Mesendoderm (in vitro differentiated cells): ENCODE measurements at regions not wholly inside any gene's neighbourhood (a gene's known extent, or its start where the extent isn't known, plus 50 kb on each side); places are given as distances from the start of the nearest gene placed in this dataset.

Experiments used
- DNase-seq: peaks from one replicate; pipeline ENCODE4 v3.0.0; 2013
- H2AK5ac ChIP-seq: 2 replicates; pipeline ENCODE4 v1.6.1; 2013; ENCODE audit warnings: low read length, inconsistent platforms
- H2BK120ac ChIP-seq: 2 replicates; pipeline ENCODE4 v1.6.1; 2013; ENCODE audit warnings: low read depth, mild to moderate bottlenecking, low read length, moderate library complexity, mixed read lengths
- H2BK15ac ChIP-seq: replicated peaks from 2 replicates; pipeline ENCODE4 v1.6.1; 2013; ENCODE audit warnings: low read depth, mild to moderate bottlenecking, moderate library complexity
- H2BK5ac ChIP-seq: 2 replicates; pipeline ENCODE4 v1.6.1; 2013; ENCODE audit warnings: low read length, inconsistent platforms
- H3K18ac ChIP-seq: 2 replicates; pipeline ENCODE4 v1.6.1; 2013; ENCODE audit warnings: mild to moderate bottlenecking, low read length, mixed read lengths
- H3K23ac ChIP-seq: one replicate; pipeline ENCODE4 v1.6.1; 2013; ENCODE audit warnings: low read length
- H3K27ac ChIP-seq: 2 replicates; pipeline ENCODE4 v1.5.1; 2013; ENCODE audit warnings: low read depth, mild to moderate bottlenecking, inconsistent platforms, low read length, moderate library complexity
- H3K27me3 ChIP-seq: 2 replicates; pipeline ENCODE4 v1.6.1; 2013; ENCODE audit warnings: low read length, control low read depth, mild to moderate bottlenecking, inconsistent platforms; ENCODE audit not compliant: insufficient read depth, poor library complexity
- H3K36me3 ChIP-seq: 2 replicates; pipeline ENCODE4 v1.6.1; 2013; ENCODE audit warnings: low read length, inconsistent platforms; ENCODE audit not compliant: control insufficient read depth, insufficient read depth
- H3K4ac ChIP-seq: one replicate; pipeline ENCODE4 v1.6.1; 2013; ENCODE audit warnings: low read depth, mild to moderate bottlenecking, low read length, moderate library complexity
- H3K4me1 ChIP-seq: 2 replicates; pipeline ENCODE4 v1.6.1; 2013; ENCODE audit warnings: low read depth, low read length, inconsistent platforms; ENCODE audit not compliant: control insufficient read depth
- H3K4me2 ChIP-seq: 2 replicates; pipeline ENCODE4 v1.6.1; 2013; ENCODE audit warnings: low read length
- H3K4me3 ChIP-seq: 2 replicates; pipeline ENCODE4 v1.5.1; 2013; ENCODE audit warnings: mild to moderate bottlenecking, low read length
- H3K56ac ChIP-seq: one replicate; pipeline ENCODE4 v1.6.1; 2013; ENCODE audit warnings: low read length
- H3K79me1 ChIP-seq: 2 replicates; pipeline ENCODE4 v1.6.1; 2013; ENCODE audit warnings: low read length, inconsistent platforms
- H3K79me2 ChIP-seq: 2 replicates; pipeline ENCODE4 v1.6.1; 2013; ENCODE audit warnings: mild to moderate bottlenecking, low read length; ENCODE audit not compliant: control insufficient read depth, insufficient read depth
- H3K9ac ChIP-seq: 2 replicates; pipeline ENCODE4 v1.6.1; 2013; ENCODE audit warnings: low read length, inconsistent platforms
- H4K5ac ChIP-seq: one replicate; pipeline ENCODE4 v1.6.1; 2013; ENCODE audit warnings: low read length
- H4K8ac ChIP-seq: one replicate; pipeline ENCODE4 v1.6.1; 2013; ENCODE audit warnings: low read depth, mild to moderate bottlenecking, control low read depth, low read length, moderate library complexity
- WGBS: extraction: QIAGEN DNeasy Blood & Tissue Kit; methylation state at CpG from one replicate; pipeline ENCODE4 v1.1.7; 2013; ENCODE audit warnings: low lambda C conversion rate, missing lambda C conversion rate; ENCODE audit not compliant: insufficient coverage; ENCODE audit errors: extremely low coverage; 5-methylcytosine and 5-hydroxymethylcytosine counted together

DNA sequence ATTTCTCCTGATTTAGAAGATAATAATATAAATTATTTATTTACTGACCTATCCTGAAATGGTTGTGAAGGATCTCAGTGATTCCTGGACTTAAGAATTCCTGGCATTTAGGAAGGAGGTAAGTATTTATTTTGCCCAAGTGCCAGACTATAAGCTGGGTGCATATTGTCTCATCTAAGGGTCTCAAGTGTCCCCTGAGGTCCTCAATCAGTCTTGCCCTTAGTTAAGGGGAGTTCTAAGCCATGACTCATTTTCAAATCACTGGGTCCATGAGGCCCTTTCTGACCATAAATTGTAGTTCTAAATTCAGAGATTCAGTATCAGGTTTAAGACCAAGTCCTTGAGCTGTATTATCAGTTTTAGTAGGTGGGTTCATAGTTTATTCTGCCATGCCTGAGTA is 251.6 kb upstream of the MEOX2 start:
- H3K18ac ChIP-seq = no peak overlapping the region
- H3K4ac ChIP-seq = no peak overlapping the region
- H3K4me3 ChIP-seq = no peak overlapping the region
- H3K4me2 ChIP-seq = no peak overlapping the region
- no peak overlapping the region for H3K27ac ChIP-seq
- H3K9ac ChIP-seq = no peak overlapping the region
- no peaks in the 10 kb centered on the region for H3K4me1 ChIP-seq
- H2BK120ac ChIP-seq = no peak overlapping the region
- H3K27me3 ChIP-seq = no peaks in the 10 kb centered on the region
- H3K79me2 ChIP-seq = no peaks in the 10 kb centered on the region
- H4K5ac ChIP-seq = no peak overlapping the region
- no peak overlapping the region for H2BK5ac ChIP-seq
- H3K56ac ChIP-seq = no peak overlapping the region
- no peak overlapping the region for H4K8ac ChIP-seq
- DNase-seq = no peak
- no peak overlapping the region for H2AK5ac ChIP-seq
- no peaks in the 10 kb centered on the region for H3K36me3 ChIP-seq
- H3K79me1 ChIP-seq = no peaks in the 10 kb centered on the region
- no peak overlapping the region for H3K23ac ChIP-seq
- no peak overlapping the region for H2BK15ac ChIP-seq

DNA sequence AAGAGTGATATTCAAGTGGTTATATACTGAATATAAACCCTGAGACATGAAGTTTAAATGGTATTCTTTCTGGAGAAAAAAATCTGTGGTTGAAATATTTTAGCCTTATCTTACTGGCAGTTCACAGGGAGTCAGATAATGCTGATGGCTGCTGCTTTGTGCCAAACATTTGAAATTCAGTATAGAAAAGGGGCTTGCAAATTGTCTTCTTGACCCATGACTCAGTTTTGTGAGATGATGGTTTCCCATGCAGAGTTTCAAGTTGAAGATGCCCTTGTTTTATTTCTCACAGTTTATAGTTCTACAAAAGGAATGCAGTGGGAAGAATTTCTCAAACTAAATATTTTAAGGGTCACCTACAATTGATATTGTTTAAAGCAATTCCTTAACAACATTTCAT is 251.1 kb upstream of the MEOX2 start:
- Histone ChIP-seq H4K5ac (no peak overlapping the region), H3K27me3 (no peaks in the 10 kb centered on the region), H3K23ac (no peak overlapping the region), H2BK15ac (no peak overlapping the region), H3K56ac (no peak overlapping the region), H3K4me1 (no peaks in the 10 kb centered on the region), H3K27ac (no peak overlapping the region), H3K36me3 (no peaks in the 10 kb centered on the region), H3K9ac (no peak overlapping the region), H4K8ac (no peak overlapping the region), H2AK5ac (no peak overlapping the region), H3K4ac (no peak overlapping the region), H3K18ac (no peak overlapping the region), H3K79me1 (no peaks in the 10 kb centered on the region), H3K4me3 (no peak overlapping the region), H2BK5ac (no peak overlapping the region), H3K4me2 (no peak overlapping the region), H2BK120ac (no peak overlapping the region), H3K79me2 (no peaks in the 10 kb centered on the region)
- peak; percentile 8 for DNase-seq

DNA sequence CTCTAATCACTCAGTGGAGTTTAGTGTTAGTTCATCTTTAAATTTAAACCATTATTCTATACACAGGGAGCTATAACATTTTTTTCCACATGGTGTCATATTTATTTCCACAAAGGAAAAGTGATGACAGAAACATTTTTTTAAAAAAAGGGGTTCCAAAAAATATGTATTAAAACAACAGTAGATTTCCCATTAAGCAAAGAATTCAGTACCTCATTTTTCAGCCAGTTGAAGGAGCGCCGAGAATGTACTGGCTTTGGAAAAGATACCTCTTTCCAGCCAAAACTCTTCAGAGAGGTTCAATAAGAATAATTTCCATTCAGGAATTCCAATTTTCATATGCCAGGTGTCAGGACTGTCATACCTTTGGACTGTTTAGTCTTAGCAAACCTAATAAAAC is 250.5 kb upstream of the MEOX2 start:
- Histone ChIP-seq H3K4me2 (no peak overlapping the region), H3K36me3 (no peaks in the 10 kb centered on the region), H4K8ac (no peak overlapping the region), H4K5ac (no peak overlapping the region), H3K4me3 (no peak overlapping the region), H2AK5ac (no peak overlapping the region), H3K18ac (no peak overlapping the region), H3K27ac (no peak overlapping the region), H2BK120ac (no peak overlapping the region), H3K27me3 (no peaks in the 10 kb centered on the region), H3K9ac (no peak overlapping the region), H3K4ac (no peak overlapping the region), H3K23ac (no peak overlapping the region), H3K79me1 (no peaks in the 10 kb centered on the region), H3K4me1 (no peaks in the 10 kb centered on the region), H3K79me2 (no peaks in the 10 kb centered on the region), H2BK5ac (no peak overlapping the region), H3K56ac (no peak overlapping the region), H2BK15ac (no peak overlapping the region)
- no CpG with 5 or more reads among the region's 2 CpGs for whole genome bisulfite sequencing
- no peak for DNase-seq

DNA sequence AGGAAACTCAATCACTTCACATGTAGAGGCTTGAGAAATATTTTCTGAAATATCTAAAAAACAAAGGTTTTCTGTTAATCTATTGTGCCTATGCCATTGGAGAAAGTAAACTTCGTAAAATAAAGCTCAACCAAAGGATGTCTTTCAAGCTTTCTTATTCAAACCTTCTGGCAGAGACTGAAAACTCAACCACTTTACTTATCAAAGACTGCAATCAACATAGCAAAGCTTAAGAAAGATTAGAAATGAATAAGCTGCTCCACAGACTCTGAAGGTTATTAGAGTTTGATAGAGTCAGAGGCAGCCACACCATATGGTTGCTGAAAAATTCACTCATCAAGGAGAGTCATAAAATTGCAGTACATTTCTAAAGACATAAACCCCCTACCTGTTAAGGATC is 245.8 kb upstream of the MEOX2 start:
- no peaks in the 10 kb centered on the region for H3K27me3 ChIP-seq
- H2BK5ac ChIP-seq = no peak overlapping the region
- H3K18ac ChIP-seq = no peak overlapping the region
- no peaks in the 10 kb centered on the region for H3K4me1 ChIP-seq
- H3K36me3 ChIP-seq = no peaks in the 10 kb centered on the region
- no peaks in the 10 kb centered on the region for H3K79me2 ChIP-seq
- H2BK120ac ChIP-seq = no peak overlapping the region
- no peak overlapping the region for H2AK5ac ChIP-seq
- H3K27ac ChIP-seq = no peak overlapping the region
- no peaks in the 10 kb centered on the region for H3K79me1 ChIP-seq
- no peak overlapping the region for H4K8ac ChIP-seq
- H3K4ac ChIP-seq = no peak overlapping the region
- no peak overlapping the region for H3K4me3 ChIP-seq
- H2BK15ac ChIP-seq = no peak overlapping the region
- no peak for DNase-seq
- no peak overlapping the region for H4K5ac ChIP-seq
- WGBS = no CpG with 5 or more reads among the region's 1 CpG
- no peak overlapping the region for H3K9ac ChIP-seq
- no peak overlapping the region for H3K4me2 ChIP-seq
- no peak overlapping the region for H3K56ac ChIP-seq
- H3K23ac ChIP-seq = no peak overlapping the region

DNA sequence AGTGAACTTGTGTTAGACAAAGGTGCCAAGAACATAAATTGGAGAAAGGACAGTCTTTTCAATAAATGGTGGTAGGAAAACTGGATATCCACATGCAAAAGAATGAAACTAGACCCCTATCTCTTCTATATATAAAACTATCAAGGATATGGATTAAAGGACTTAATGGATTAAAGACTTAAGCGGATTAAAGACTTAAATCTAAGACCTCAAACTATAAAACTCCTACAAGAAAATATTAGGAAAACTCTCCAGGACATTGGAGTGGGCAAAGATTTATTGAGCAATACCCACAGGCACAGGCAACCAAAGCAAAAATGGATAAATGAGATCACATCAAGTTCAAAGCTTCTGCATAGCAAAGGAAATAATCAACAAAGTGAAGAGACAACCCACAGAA is 242.9 kb upstream of the MEOX2 start:
- Histone ChIP-seq H4K8ac (no peak overlapping the region), H2BK15ac (no peak overlapping the region)
- WGBS = no CpG with 5 or more reads among the region's 1 CpG

DNA sequence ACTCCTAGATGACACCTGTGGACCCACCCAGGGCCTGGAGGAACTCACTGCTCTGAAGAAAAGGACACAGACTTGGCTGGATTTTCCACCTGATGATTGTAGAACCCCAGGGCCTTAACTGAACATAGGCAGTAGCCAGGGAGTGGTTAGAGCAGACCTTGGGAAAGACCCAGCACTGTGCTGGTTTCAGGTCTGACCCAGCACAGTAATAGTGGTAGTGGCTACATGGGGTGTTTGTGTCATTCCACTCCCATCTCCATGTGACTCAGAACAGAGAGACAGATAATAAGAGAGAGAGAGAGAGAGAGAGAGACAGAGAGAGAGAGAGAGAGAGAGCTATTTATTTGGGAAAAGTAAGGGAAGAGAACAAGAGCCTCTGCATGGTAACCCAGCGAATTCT is 239.1 kb upstream of the MEOX2 start:
- H3K56ac ChIP-seq = no peak overlapping the region
- H2BK15ac ChIP-seq = no peak overlapping the region
- no CpG with 5 or more reads among the region's 1 CpG for WGBS

More for the DNA sequence above, 242.9 kb upstream of the MEOX2 start:
- DNase-seq = no peak
- H3K36me3 ChIP-seq = no peaks in the 10 kb centered on the region
- H3K4me3 ChIP-seq = no peak overlapping the region
- H3K18ac ChIP-seq = no peak overlapping the region
- no peak overlapping the region for H3K56ac ChIP-seq
- no peaks in the 10 kb centered on the region for H3K79me1 ChIP-seq
- no peak overlapping the region for H2AK5ac ChIP-seq
- no peak overlapping the region for H3K9ac ChIP-seq
- no peak overlapping the region for H3K27ac ChIP-seq
- H3K4me1 ChIP-seq = no peaks in the 10 kb centered on the region
- no peak overlapping the region for H4K5ac ChIP-seq
- H2BK120ac ChIP-seq = no peak overlapping the region
- H3K4ac ChIP-seq = no peak overlapping the region
- H3K27me3 ChIP-seq = no peaks in the 10 kb centered on the region
- H3K4me2 ChIP-seq = no peak overlapping the region
- no peak overlapping the region for H3K23ac ChIP-seq
- H3K79me2 ChIP-seq = no peaks in the 10 kb centered on the region
- no peak overlapping the region for H2BK5ac ChIP-seq

More for the DNA sequence above, 239.1 kb upstream of the MEOX2 start:
- Histone ChIP-seq H3K36me3 (no peaks in the 10 kb centered on the region), H3K18ac (no peak overlapping the region), H3K79me1 (no peaks in the 10 kb centered on the region), H3K4me1 (no peaks in the 10 kb centered on the region), H4K8ac (no peak overlapping the region), H3K4ac (no peak overlapping the region), H3K23ac (no peak overlapping the region), H4K5ac (no peak overlapping the region), H2BK5ac (no peak overlapping the region), H3K4me2 (no peak overlapping the region), H3K79me2 (no peaks in the 10 kb centered on the region), H2AK5ac (no peak overlapping the region), H2BK120ac (no peak overlapping the region), H3K27me3 (no peaks in the 10 kb centered on the region), H3K9ac (no peak overlapping the region), H3K27ac (no peak overlapping the region), H3K4me3 (no peak overlapping the region)
- no peak for DNase-seq
